PFSK-1 (cell line): ENCODE measurements at regions not wholly inside any gene's neighbourhood (a gene's known extent, or its start where the extent isn't known, plus 50 kb on each side); places are given as distances from the start of the nearest gene placed in this dataset.

Source experiments
- REST ChIP-seq, 2 experiments: IDR thresholded peaks; 2 replicates each; pipeline versions ENCODE4 v1.6.1 to v1.8.0; 2011 to 2012; ENCODE audit warnings: low read depth in 2 of 2, low read length in 2 of 2, control low read depth in 1 of 2, inconsistent platforms in 1 of 2, mild to moderate bottlenecking in 1 of 2, moderate library complexity in 1 of 2; ENCODE audit not compliant: insufficient read depth in 1 of 2
- TAF1 ChIP-seq: IDR thresholded peaks from 2 replicates; pipeline ENCODE4 v1.6.1; 2012; ENCODE audit warnings: low read length, control low read depth, borderline replicate concordance; ENCODE audit not compliant: insufficient read depth

- TF ChIP-seq TAF1 (no peak), REST (IDR thresholded peaks at IDR 0.05; ENCODE audit: insufficient read depth in 1 of 2, low read depth in 2 of 2, low read length in 2 of 2) (no peak)
Observed at GRCh38 chr12:92393504-92393903, 247.9 kb upstream of the BTG1 start.
